ENCODE measurements at regions not wholly inside any gene's neighbourhood (a gene's known extent, or its start where the extent isn't known, plus 50 kb on each side); places are given as distances from the start of the nearest gene placed in this dataset.

DNA sequence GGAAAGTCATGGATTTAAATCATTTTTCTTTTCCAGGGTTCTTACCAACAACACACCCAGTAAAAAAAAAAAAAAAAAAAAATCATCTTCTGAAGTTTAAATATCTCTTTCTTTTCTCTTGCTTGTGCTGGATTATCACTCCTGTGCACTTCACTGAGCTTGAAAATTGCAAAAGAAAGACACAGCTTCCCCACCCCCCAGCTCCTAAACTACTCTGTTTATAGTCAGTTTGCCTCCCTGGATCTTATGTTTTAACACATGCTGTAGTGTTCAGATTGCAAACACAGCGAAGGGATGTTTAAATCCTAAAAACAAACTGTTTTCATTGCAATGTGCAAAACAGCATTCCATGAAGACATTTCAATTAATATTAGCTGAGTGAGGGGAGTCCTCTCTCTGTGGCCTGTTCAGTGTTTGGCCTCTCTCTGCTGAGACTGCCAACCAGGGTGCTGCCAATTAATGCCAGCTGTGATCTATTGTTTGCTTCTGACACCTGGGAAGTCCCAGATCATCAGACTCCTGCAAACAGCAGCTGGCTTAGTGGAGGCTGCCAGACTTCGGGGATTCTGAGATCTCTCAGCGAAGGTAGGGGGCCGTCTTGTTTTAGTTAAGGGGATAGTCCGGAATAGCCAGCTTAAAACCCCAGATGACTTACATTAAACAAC is 171.1 kb upstream of the PITX2 start:
- H3K27me3 ChIP-seq (ENCODE audit: control insufficient read depth in 2 of 2, insufficient read depth in 2 of 2, low read length in 2 of 2), result no peaks in the 10 kb centered on the region
- peaks cover 0 to 1% (median 0%) of the 10 kb centered on the region in 7 donors for H3K9me3 Mint-ChIP-seq
- no peaks in the 10 kb centered on the region for H4K20me1 ChIP-seq (ENCODE audit: insufficient read depth, low read length)
- intact Hi-C loops (cut with micrococcal nuclease), result no loop called here
- peaks cover 0 to 1% (median 0%) of the 10 kb centered on the region in 3 donors for H3K27me3 Mint-ChIP-seq (ENCODE audit: low read depth in 3 of 3)
- H3K4me3 ChIP-seq (replicated peaks in 1 of 3; ENCODE audit: low read depth in 2 of 3, low read length in 3 of 3), result no peak overlapping the region
- DNase-seq, result no peak
- WGBS (ENCODE audit: insufficient coverage), result no CpG with 5 or more reads among the region's 5 CpGs
- TF ChIP-seq, protein P1, sequence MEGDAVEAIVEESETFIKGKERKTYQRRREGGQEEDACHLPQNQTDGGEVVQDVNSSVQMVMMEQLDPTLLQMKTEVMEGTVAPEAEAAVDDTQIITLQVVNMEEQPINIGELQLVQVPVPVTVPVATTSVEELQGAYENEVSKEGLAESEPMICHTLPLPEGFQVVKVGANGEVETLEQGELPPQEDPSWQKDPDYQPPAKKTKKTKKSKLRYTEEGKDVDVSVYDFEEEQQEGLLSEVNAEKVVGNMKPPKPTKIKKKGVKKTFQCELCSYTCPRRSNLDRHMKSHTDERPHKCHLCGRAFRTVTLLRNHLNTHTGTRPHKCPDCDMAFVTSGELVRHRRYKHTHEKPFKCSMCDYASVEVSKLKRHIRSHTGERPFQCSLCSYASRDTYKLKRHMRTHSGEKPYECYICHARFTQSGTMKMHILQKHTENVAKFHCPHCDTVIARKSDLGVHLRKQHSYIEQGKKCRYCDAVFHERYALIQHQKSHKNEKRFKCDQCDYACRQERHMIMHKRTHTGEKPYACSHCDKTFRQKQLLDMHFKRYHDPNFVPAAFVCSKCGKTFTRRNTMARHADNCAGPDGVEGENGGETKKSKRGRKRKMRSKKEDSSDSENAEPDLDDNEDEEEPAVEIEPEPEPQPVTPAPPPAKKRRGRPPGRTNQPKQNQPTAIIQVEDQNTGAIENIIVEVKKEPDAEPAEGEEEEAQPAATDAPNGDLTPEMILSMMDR (IDR thresholded peaks at IDR 0.05), result no peak
- no peaks in the 10 kb centered on the region for H3K4me1 Mint-ChIP-seq
- no peaks in the 10 kb centered on the region for H3K9me3 ChIP-seq (replicated peaks in 1 of 2; ENCODE audit: control insufficient read depth in 1 of 2, insufficient read depth in 1 of 2, low read length in 2 of 2)
- no peak overlapping the region for H3K27ac ChIP-seq (ENCODE audit: low read depth in 1 of 2, low read length in 2 of 2)
- no peaks in the 10 kb centered on the region for H3K36me3 Mint-ChIP-seq
- H3K27ac Mint-ChIP-seq, result no peak overlapping the region
- no peaks in the 10 kb centered on the region for H3K79me2 ChIP-seq (ENCODE audit: insufficient read depth, low read length)
- no peak overlapping the region for H3K4me2 ChIP-seq (replicated peaks; ENCODE audit: extremely low read depth, low read length, poor library complexity, severe bottlenecking)
- no peak overlapping the region for H3K9ac ChIP-seq (ENCODE audit: insufficient read depth, low read length, poor library complexity, severe bottlenecking)
- no peak overlapping the region for H2AFZ ChIP-seq (ENCODE audit: insufficient read depth, low read depth, low read length, poor library complexity, severe bottlenecking)
- no peaks in the 10 kb centered on the region for H3K4me1 ChIP-seq (ENCODE audit: control insufficient read depth in 1 of 2, insufficient read depth in 2 of 2, low read length in 2 of 2)
- H3K4me3 Mint-ChIP-seq, result no peak overlapping the region
- no peaks in the 10 kb centered on the region for H3K36me3 ChIP-seq (replicated peaks in 1 of 2; ENCODE audit: control insufficient read depth in 1 of 2, insufficient read depth in 2 of 2, low read length in 2 of 2)

DNA sequence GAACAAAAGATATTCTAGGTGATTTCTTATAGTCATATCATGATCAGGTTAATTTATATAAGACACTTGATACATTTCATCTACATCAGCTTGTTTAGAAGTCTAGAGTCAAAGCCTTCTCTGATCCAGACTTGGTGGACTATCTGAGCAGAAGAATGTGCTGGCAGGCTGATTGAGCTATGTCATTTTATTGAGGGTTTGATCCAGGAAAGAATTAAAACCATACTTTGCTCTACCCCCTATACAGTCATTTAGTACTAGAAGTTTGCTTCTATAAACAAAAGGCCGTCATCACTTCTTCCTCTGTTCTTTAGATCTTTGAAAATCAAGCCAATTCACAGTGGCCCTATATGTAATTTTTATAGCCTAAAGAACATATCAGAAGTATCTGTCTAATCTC is 173.1 kb upstream of the PITX2 start:
- no peaks in the 10 kb centered on the region for H3K27me3 ChIP-seq (ENCODE audit: control insufficient read depth in 2 of 2, insufficient read depth in 2 of 2, low read length in 2 of 2)
- H3K9me3 ChIP-seq (replicated peaks in 1 of 2; ENCODE audit: control insufficient read depth in 1 of 2, insufficient read depth in 1 of 2, low read length in 2 of 2), result no peaks in the 10 kb centered on the region
- H3K4me3 ChIP-seq (replicated peaks in 1 of 3; ENCODE audit: low read depth in 2 of 3, low read length in 3 of 3), result no peak overlapping the region
- no peaks in the 10 kb centered on the region for H3K4me1 ChIP-seq (ENCODE audit: control insufficient read depth in 1 of 2, insufficient read depth in 2 of 2, low read length in 2 of 2)
- no peak overlapping the region for H3K4me2 ChIP-seq (replicated peaks; ENCODE audit: extremely low read depth, low read length, poor library complexity, severe bottlenecking)
- no peaks in the 10 kb centered on the region for H3K36me3 Mint-ChIP-seq
- H3K27ac ChIP-seq (ENCODE audit: low read depth in 1 of 2, low read length in 2 of 2), result no peak overlapping the region
- no peak overlapping the region for H3K4me3 Mint-ChIP-seq
- H3K9me3 Mint-ChIP-seq, result no peaks in the 10 kb centered on the region
- no peaks in the 10 kb centered on the region for H3K79me2 ChIP-seq (ENCODE audit: insufficient read depth, low read length)
- H3K4me1 Mint-ChIP-seq, result no peaks in the 10 kb centered on the region
- DNase-seq, result no peak
- TF ChIP-seq, protein P1 (IDR thresholded peaks at IDR 0.05), result no peak
- no CpG with 5 or more reads among the region's 1 CpG for WGBS (ENCODE audit: insufficient coverage)
- no peak overlapping the region for H3K9ac ChIP-seq (ENCODE audit: insufficient read depth, low read length, poor library complexity, severe bottlenecking)
- no peak overlapping the region for H3K27ac Mint-ChIP-seq
- intact Hi-C loops (cut with micrococcal nuclease), result no loop called here
- H3K36me3 ChIP-seq (replicated peaks in 1 of 2; ENCODE audit: control insufficient read depth in 1 of 2, insufficient read depth in 2 of 2, low read length in 2 of 2), result no peaks in the 10 kb centered on the region
- no peak overlapping the region for H2AFZ ChIP-seq (ENCODE audit: insufficient read depth, low read depth, low read length, poor library complexity, severe bottlenecking)
- no peaks in the 10 kb centered on the region for H4K20me1 ChIP-seq (ENCODE audit: insufficient read depth, low read length)
- peaks cover 0 to 1% (median 0%) of the 10 kb centered on the region in 3 donors for H3K27me3 Mint-ChIP-seq (ENCODE audit: low read depth in 3 of 3)

Data from CD14-positive monocyte (primary cell).